Tibial nerve (tissue), 4 donors: ENCODE measurements at regions not wholly inside any gene's neighbourhood (a gene's known extent, or its start where the extent isn't known, plus 50 kb on each side); places are given as distances from the start of the nearest gene placed in this dataset.

Experiments used
- CTCF ChIP-seq, 5 experiments: fragments of 200-600 bp in 3 of 5; fragments of 450-650 bp in 2 of 5; sonication (generic) in 3 of 5; IDR thresholded peaks; one replicate each; pipeline ENCODE4 v1.5.1; 2016 to 2019; ENCODE audit warnings: antibody characterized with exemption in 5 of 5, mild to moderate bottlenecking in 3 of 5, moderate library complexity in 2 of 5
- EP300 ChIP-seq, 2 donors: sonication (generic); formaldehyde crosslinking; IDR thresholded peaks; one replicate each; pipeline ENCODE4 v1.6.1; 2017; ENCODE audit warnings: antibody characterized with exemption in 2 of 2, mild to moderate bottlenecking in 1 of 2
- POLR2A ChIP-seq, 2 donors: fragments of 450-650 bp; IDR thresholded peaks; one replicate each; pipeline ENCODE4 v1.6.1; 2017; ENCODE audit warnings: antibody characterized with exemption in 2 of 2, mild to moderate bottlenecking in 2 of 2, moderate library complexity in 2 of 2

DNA sequence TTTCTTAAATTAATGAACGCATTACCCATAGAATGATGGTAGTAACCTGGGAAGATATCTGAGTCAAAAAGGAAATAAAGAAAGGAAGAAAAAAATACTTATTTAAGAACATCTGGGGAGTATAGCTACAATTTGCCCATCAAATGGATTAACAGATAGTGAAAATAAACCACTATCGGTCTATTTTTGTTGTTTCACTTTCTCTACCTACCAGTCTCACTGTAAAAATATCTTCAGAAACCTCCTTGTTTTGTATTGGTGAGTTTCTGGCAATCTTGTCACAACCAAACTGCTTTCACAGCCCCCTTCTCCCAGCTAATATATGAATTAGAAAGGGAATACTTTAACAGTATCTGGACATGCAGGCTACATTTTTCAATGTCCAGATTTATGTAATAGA is 783.5 kb downstream of the STPG2 start:
- TF ChIP-seq CTCF (IDR thresholded peaks at IDR 0.05) (no peak), POLR2A (IDR thresholded peaks at IDR 0.05) (no peak), EP300 (IDR thresholded peaks at IDR 0.05) (no peak)
